ENCODE measurements at regions not wholly inside any gene's neighbourhood (a gene's known extent, or its start where the extent isn't known, plus 50 kb on each side); places are given as distances from the start of the nearest gene placed in this dataset.
"Not testable (repeated sequence)": the region's sequence is repeated elsewhere in the genome, so short reads cannot be mapped to it uniquely, and the experiment has no call there.

DNA sequence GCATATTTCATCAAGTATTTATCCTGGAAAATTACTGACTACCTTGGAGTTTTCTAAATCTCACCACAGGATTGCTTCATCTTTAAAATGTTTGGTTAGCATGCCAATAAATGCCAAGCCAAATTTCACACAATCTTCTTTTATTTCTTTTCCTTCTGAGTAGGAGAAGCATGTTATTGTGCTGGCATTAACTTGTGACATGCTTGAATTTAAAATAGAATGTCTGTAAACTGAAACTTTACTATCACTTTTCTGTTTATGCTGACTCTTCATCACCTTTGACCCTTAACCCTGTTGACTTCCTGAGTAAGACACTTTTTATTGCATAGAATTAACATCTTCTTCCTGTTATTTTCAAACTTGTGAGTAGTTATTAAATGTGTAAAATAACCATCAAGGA, 56.2 kb upstream of the LRRTM4 start:
- DNase-seq = no peak

DNA sequence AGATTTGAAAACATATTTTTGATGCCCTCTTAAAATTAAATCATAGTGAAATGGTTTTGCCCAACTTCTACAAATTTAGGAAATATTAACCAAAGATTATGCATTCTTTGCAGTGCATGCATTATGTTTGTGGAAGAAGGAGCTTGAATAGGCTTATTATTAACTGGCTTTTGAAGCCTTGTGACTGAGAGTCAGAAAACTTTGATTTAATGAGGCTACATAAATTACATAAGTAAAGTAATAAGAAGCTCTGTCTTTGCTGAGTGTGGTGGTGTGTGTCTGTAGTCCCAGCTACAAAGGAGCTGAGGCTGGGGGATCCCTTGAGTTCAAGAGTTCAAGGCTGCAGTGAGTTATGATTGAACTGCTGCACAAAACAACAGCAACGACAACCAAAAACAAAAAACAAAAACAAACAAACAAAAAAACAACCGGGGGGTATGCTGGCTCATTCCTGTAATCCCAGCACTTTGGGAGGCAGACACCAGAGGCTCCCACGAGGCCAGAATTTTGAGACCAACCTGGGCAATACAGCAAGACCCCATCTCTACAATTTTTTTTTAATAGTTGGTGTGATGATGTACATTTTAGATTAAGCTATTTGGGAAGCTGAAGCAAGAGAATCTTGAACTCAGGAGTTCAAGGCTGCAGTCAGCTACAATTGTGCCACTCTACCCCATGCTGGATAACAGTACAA, 57.0 kb upstream of the LRRTM4 start:
- no peak for DNase-seq

DNA sequence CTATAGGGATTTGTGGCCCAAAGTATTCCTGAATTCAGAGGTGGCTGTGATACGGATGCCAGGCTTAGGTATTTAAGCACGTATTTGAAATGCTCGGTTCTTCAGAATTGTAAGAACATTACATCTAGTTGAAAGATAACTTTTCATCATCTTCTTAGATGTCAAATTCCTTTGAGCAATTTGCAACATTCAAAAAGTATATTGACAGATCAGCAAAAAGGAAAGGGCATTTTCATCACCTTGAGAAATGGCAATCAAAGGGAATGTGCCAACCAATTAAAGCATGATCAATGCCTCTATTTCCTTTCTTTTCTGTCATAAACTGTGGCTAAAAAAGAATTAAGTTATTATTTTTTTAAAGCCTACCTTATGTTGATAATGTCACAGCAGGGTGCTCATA, 66.3 kb upstream of the LRRTM4 start:
- DNase-seq = no peak

DNA sequence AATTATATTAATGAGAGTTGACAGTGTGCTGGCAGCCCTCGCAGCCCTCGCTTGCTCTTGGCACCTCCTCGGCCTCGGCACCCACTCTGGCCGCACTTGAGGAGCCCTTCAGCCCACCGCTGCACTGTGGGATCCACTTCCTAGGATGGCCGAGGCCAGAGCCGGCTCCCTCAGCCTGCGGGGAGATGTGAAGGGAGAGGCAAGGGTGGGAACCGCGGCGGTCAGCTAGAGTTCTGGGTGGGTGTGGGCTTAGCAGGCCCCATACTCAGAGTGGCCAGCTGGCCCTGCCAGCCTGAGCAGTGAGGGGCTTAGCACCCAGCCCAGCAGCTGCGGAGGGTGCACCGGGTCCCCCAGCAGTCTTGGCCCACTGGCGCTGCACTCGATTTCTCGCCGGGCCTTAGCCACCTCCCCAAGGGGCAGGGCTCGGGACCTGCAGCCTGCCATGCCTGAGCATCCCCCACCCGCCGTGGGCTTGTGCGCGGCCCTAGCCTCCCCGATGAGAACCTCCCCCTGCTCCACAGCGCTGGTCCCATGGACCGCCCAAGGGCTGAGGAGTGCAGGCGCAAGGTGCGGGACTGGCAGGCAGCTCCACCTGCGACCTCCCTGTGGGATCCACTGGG, 68.2 kb upstream of the LRRTM4 start:
- DNase-seq = no peak

DNA sequence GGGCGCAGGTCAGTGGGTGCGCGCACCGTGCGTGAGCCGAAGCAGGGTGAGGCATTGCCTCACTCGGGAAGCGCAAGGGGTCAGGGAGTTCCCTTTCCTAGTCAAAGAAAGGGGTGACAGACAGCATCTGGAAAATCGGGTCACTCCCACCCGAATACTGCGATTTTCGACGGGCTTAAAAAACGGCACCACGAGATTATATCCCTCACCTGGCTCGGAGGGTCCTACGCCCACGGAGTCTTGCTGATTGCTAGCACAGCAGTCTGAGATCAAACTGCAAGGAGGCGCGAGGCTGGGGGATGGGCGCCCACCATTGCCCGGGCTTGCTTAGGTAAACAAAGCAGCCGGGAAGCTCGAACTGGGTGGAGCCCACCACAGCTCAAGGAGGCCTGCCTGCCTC, 70.8 kb upstream of the LRRTM4 start:
- DNase-seq = not testable (repeated sequence)

DNA sequence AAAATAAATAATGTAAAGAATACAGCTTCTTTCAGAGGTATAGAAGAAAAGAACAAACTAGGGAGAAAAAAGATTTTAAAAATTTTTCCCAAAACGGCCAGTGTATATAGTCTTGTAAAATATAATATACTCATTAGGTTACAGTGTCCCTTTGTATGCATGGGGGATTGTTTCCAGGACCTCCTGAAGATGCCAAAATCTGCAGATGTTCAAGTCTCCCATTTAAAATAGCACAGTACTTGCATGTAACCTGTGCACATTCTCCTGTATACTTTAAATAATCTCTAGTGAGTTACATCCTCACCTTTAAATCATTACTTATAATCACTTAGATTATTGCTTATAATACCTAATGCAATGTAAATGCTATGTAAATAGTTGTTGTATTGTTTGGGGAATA, 80.6 kb upstream of the LRRTM4 start:
- no peak for DNase-seq

DNA sequence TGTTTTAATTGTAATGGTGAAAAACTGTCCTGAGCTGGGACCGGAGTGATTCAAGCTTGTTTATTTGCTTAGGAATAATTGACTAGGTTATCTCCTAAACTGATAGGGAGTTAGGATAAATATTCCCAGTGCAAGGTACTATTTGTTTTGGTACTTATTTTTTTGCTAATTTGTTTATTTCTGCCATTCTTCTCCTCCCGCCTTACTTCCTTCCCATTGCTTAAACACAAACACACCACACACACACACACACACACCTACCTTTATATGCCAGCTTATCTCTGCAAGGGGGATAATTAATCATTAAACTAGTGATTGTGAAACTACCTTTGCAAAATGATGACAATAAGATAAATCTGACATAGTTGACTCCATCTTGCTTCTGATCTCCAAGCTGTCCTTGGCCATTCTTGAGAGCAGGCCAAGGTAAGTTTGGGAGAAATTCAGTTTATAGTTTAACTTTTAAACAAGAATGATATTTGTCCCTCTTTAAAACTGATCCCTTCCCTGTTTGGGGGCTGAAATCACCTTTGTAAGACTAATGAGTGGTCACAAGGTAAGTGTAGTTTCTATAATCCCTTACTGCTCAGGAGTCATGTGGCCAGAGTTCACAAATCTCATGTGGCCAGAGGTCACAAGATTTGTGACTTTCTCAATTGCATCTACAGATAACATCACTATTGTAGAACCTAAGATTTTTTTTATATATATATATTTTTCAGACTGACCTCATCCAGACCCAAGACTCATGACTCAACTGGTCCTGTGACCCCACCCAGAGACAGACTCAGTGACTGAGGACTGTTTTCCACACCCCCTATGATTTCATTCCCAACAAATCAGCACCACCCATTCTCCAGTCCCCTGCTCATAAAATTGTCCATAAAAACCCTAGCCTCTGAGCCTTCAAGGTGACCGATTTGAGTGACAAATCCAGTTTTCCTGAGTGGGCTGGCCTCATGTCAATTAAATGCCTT, 83.1 kb upstream of the LRRTM4 start:
- no peak for DNase-seq

DNA sequence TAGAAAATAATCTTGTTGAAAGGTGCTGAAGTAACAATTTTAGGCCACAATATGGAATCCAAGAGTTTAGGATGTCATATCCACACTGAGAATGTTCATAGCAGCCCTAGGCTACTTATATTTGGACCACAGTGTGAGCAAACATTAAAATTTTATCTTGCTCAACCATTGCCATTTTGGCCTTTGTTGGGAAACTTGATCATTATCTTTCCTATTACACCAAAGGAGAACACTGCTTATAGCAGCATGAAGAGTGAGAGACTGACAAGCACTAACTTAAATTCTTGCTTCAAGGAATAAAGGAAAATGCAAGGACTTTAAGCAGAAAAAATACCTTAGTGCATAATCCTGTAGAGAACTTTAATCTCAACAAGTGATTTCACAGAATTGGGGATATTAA, 86.3 kb upstream of the LRRTM4 start:
- DNase-seq = no peak

DNA sequence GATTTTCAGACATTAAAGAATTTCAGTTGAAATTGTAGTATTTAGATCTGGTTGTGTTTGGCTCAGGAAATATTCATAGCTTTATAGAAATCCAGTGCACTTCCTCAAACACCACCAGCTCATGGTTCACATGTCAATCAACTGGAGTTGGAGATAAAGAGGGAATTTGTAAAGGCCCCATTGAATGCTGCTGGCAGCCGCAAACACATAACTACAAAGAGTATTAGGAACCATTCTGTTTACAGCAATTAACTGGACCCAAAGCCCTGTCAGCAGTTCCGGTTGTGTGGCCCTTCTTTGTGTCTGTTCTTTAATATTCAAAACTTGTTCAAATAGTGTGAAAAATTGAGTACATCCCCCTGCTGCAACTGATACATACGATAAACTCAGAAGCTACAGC, 107.4 kb upstream of the LRRTM4 start:
- DNase-seq = no peak

DNA sequence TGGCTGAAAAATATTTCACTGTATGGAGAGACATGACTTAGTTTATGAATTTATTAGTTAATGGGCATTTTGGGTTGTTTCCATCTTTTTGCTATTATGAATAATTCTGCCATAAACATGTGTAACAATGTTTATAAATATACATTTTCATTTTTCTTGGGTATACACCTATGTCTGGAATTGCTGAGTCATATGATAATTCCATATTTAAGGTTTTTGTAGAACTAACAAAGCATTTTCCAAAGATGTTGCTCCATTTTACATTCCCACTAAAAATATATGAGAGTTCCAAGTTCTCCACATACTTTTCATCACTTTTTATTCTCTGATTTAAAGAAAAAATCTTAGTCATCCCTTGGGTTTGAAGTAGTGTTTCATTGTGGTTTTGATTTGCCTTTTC, 108.8 kb upstream of the LRRTM4 start:
- no peak for DNase-seq

DNA sequence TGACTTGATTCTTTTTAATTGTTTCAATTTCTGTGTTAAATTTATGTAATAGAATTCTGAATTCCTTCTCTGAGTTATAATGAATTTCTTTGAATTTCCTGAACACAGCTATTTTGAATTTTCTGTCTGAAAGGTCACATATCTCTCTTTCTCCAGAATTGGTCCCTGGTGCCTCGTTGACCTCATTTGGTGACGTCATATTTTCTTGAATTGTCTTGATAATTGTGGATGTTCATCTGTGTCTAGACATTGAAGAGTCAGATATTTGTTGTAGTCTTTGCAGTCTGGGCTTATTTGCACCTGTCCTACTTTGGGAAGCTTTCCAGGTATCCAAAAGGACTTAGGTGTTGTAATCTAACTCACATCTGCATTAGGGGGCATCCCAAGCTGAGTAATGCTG, 111.4 kb upstream of the LRRTM4 start:
- DNase-seq = no peak

DNA sequence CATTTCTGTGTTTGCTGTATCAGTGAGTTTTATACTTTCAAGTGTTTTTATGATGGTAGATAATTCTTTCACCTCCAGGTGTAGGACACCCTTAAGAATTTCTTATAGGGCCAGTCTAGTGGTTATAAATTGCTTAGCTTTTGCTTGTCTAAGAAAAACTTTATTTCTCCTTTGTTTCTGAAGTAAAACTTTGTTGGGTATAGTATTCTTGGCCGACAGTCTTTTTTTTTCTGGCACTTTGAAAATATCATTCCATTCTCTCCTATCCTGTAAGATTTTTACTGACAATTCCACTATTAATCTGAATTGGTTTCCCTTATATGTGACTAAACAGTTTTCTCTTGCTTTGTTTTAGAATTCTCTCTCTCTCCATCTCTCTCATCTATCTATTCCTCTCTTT, 118.7 kb upstream of the LRRTM4 start:
- no peak for DNase-seq

DNA sequence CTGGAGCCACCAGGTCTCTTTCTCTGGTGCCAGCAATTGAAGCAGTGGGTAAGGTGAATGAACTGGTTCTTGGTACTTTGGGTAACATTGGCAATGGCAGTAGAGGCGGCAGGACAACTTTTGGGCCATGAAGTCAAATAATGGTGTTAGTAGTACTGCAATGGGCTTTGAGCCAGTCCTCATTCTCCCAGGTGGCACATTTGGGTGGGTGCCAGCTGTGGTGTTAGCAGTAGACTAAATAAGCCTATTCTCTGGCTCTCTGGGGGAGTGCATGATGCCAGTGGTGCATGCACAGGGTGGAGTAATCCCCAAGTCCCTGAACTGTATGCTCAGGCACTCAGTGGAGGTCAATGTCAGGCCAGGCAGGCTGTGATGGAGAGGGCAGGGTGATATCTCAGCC, 120.2 kb upstream of the LRRTM4 start:
- DNase-seq = no peak

DNA sequence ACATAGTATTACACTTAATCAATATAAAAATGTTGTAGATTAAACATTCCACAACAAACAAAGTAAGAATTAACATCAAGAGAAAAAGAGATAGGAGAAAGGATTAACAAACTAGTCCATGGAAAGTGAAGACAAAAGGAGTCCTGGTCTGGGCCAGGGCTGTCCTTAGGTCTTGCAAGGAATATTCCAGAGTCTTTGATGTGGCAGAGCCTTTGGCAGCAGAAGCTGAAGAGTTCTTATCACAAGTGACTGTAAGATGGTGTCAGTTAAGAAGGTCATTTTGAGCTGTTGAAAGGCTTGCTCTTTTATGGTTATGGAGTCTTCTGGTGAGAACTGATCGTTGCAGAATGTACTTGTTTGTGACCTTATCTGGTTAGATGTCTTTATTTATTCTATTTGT, 127.7 kb upstream of the LRRTM4 start:
- no peak for DNase-seq

DNA sequence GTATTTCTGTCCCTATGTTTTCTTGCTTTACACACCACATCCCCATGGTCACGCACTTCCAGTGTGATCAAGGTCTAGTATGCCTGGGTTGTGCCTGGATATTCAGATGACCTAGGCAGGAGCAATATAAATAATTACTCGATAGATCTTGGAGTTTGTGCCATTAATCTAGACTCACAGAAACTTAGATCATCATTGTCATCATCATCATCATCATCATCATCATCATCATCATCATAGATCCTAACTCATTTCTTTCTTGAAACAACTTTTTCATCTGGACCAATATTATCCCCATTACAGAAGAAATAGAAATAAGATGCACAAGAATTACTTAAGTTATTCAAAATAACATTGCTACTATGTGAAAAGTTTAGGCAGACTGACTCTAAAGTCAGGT, 130.3 kb upstream of the LRRTM4 start:
- DNase-seq = no peak

DNA sequence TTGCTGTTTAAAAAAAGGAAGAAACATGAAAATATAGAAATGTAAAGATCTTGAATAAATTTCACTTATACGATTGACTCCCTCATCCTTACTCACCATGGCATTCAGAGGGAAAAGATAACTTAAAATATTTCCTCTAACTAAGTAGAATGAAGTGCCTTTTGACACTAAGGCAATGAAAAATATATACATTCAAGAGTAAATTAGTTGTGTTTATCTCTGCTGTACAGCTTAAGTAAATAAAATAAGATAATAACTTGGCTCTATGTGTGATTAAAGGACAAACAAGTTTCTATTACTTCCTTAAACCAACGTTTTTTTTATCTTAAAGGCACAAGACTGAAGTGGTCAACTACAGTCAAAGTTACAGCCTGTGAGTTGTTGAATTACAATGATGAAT, 142.3 kb upstream of the LRRTM4 start:
- no peak for DNase-seq

DNA sequence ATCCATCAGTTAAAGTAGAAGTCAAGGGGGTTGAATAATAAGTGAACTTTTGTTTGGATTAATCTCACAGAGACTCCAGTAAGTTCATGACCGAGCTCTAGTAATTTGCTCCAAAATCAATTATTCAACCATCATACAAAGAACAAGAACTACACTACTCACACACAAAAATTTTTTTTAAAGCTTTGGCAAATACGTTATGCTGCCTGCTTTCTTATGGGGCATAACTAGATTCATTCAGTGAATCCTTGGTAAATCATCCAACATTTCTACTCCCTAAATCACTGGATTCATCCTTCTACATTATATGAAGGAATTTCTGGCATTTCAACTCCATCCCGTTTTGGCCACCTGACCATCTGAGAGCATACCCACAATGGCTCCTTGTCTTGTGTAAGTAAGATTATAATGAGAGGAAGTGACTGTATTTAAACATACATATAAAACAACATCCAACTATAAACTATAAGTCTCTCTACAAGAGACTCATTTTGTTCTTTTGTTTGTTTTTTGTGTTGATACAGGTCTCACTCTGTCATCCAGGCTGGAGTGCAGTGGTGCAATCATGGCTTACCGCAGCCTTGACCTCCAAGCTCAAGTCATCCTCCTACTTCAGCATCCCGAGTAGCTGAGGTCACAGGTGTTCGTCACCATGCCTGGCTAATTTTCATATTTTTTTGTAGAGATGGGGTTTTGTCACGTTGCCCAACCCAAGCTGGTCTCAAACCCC, 144.2 kb upstream of the LRRTM4 start:
- DNase-seq = no peak

DNA sequence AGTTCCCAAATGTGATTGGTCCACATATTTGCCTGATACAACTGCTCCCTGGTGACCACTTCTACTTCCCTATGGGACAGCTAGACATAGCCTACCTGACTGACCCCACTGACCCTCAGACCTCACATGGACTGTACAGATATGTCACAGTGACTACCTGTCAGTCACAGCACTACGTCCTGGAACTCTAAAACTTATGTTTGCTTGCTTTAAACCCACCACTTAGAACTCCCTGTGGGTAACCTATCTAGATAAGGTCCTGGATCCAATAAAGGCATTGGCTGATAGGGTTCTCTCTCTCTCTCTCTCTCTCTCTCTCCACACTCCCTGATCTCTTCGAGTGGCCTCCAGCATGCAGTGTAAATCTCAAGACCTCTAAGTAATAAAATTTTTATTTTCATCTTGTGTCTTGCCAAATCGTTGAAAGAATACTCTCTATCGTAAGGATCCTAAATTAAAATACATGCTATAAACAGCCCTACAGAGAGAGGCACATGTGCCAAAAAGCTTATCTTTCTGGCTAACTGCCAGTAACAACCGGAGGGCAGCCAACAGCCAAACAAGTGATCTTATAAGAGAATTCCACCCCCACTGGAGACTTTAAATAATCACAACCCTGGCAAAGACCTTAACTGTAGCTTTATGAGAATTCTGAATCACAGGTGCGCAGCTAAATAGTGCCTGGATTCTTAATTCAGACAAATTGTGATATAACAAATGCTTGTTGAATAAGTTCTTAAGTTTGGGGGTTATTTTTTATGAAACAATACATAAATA, 162.6 kb upstream of the LRRTM4 start:
- DNase-seq = not testable (repeated sequence)

DNA sequence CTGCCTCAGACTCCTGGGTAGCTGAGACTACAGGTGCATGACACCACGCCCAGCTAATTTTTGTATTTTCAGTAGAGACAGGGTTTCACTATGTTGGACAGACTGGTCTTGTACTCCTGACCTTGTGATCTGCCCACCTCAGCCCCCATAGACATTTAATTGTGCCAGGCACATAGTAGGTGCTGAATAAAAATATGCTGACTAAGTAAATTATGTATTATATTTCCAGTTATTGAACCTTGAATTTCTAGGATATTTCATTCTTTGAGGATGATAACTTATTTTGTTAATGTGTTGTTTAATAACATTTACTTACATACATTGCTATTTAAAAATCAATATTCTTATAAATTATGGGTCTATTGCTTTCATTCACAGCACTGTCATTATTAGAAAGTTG, 190.4 kb upstream of the LRRTM4 start:
- no peak for DNase-seq

DNA sequence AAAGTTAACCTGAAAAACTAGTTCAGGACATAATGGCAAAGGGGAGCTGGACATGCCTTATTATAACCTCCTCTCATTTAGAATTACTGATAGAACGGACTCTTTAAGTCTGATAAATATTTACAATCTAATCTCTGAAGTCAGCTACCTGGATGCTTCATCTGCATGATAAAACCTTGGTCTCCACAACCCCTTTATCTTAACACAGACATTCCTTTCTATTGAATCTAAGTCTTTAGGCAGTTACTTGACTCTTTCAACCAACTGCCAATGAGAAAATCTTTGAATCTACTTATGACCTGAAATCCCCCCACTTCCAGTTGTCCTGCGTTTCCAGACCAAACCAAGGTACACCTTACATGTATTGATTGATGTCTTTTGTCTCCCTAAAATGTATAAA, 191.2 kb upstream of the LRRTM4 start:
- no peak for DNase-seq

DNA sequence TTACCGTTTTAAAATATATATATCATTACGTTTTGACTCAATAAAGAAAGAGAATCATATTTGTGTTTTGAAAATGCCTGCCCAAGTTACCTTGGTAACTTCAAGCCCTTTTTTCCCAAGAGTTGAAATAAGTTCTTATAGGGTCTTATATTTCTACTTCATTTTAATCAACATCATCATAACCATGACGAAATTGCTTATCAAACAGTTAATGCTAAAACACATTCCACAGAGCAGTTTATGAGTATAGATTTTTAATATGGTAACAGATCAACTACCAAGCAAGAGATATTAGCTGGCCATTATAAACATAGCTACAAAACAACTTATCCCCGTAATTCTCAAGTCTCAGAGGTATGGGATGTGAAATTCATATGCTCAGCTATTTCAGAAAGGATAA, 197.9 kb upstream of the LRRTM4 start:
- no peak for DNase-seq

DNA sequence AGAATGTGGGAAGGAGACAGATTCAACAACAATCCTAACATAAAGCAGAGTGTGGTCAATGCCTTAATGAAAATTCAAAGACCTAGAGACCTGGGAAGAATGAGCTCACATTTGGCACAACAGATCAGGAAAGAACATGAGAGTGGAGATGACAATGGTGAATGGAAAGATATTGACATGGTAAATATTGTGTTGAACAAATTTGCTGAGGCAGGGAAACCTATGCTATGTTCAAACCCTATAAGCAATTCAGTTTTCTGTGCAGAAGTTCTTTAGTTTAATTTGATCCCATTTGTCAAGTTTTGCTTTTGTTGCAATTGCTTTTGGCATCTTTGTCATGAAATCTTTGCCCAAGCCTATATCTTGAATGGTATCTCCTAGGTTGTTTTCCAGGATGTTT, 199.4 kb upstream of the LRRTM4 start:
- DNase-seq = no peak

DNA sequence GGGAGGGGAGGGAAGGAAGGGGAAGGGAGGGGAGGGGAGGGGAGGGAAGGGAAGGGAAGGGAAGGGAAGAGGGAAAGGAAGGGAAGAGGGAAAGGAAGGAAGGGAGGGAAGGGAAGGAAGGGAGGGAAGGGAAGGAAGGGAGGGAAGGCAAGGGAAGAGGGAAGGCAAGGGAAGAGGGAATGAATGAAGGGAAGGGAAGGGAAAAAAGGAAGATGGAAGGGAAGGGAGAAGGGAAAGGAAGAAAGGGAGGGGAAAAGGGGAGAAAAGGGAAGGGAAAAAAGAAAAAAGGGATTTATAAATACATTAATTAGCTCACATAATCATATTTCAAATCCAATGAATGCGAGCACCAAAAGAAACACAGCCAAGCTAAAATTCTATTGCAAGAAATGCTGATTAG, 202.9 kb upstream of the LRRTM4 start:
- DNase-seq = no peak

All from NCI-H2171 treated with DMSO at 0.1 percent for 48 hours (cell line).